ENCODE measurements at regions not wholly inside any gene's neighbourhood (a gene's known extent, or its start where the extent isn't known, plus 50 kb on each side); places are given as distances from the start of the nearest gene placed in this dataset.

DNA sequence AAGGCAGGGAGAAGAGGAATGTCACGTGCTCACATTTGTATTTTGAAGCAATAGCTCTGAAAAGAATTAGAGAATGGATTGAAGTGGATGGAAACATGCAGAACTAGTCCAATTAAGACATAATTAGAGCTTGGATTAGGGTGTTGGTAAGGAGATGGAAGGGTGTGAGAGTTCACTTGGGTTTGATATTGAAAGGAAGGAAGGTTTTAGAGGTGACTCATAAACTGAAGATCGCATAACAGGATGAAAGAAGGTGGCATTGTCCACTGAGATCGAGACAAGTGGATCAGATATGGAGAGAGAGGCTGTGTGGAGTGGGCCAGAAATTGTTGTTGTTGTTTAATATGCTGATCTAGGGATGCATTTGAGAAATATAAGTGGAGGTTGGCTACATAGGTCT is 244.0 kb upstream of the SMIM31 start:
- Histone ChIP-seq H3K23ac (ENCODE audit: insufficient read length) (no peak overlapping the region), H2BK15ac (ENCODE audit: low read length) (no peak overlapping the region), H2AK5ac (ENCODE audit: low read depth, low read length) (no peak overlapping the region), H3K27ac (ENCODE audit: low read depth, low read length) (no peak overlapping the region), H3K14ac (ENCODE audit: insufficient read length) (no peak overlapping the region), H2BK5ac (ENCODE audit: low read depth, low read length) (no peak overlapping the region), H2BK12ac (ENCODE audit: low read depth, low read length) (no peak overlapping the region), H3K18ac (ENCODE audit: extremely low read depth, low read length) (no peak overlapping the region), H3K4ac (replicated peaks; ENCODE audit: insufficient read length, low read depth, low read length) (no peak overlapping the region), H4K91ac (replicated peaks; ENCODE audit: insufficient read length, low read length) (no peak overlapping the region), H2BK20ac (ENCODE audit: low read length) (no peak overlapping the region), H2BK120ac (replicated peaks; ENCODE audit: low read depth, low read length) (no peak overlapping the region), H3K4me1 (replicated peaks in 1 of 4; ENCODE audit: control insufficient read depth in 3 of 4, insufficient read depth in 4 of 4, low read length in 3 of 4) (no peaks in the 10 kb centered on the region), H3K79me2 (ENCODE audit: control insufficient read depth in 1 of 2, insufficient read depth in 2 of 2, low read length in 2 of 2) (no peaks in the 10 kb centered on the region), H3K79me1 (ENCODE audit: low read depth, low read length) (no peaks in the 10 kb centered on the region), H4K8ac (ENCODE audit: extremely low read depth, insufficient read depth, low read length) (no peak overlapping the region), H3K23me2 (ENCODE audit: low read depth, low read length) (peaks cover 1% of the 10 kb centered on the region; the same call in 1 of the 2 replicates), H3K9ac (replicated peaks in 1 of 4; ENCODE audit: extremely low read depth in 1 of 4, low read depth in 3 of 4, low read length in 3 of 4) (no peak overlapping the region), H3K36me3 (ENCODE audit: control insufficient read depth in 2 of 4, insufficient read depth in 4 of 4, low read length in 3 of 4) (no peaks in the 10 kb centered on the region; a peak in 1 of 8 replicates), H3K4me3 (ENCODE audit: extremely low read depth in 1 of 4, insufficient read depth in 2 of 4, low read depth in 3 of 4, low read length in 4 of 4) (no peak overlapping the region), H4K20me1 (replicated peaks in 1 of 2; ENCODE audit: control insufficient read depth in 1 of 2, insufficient read depth in 2 of 2, low read length in 2 of 2) (no peaks in the 10 kb centered on the region), H4K5ac (ENCODE audit: insufficient read length, low read depth, low read length) (no peak overlapping the region), H2AFZ (ENCODE audit: low read length) (no peak overlapping the region), H3K4me2 (ENCODE audit: insufficient read depth in 1 of 2, low read depth in 2 of 2, low read length in 2 of 2) (no peak overlapping the region), H3K27me3 (replicated peaks in 1 of 4; ENCODE audit: control insufficient read depth in 3 of 4, extremely low read depth in 1 of 4, insufficient read depth in 3 of 4, low read length in 3 of 4) (peaks cover 0 to 1% (median 0%) of the 10 kb centered on the region in 4 experiments; a peak in 1 of 7 replicates), H3K9me3 (ENCODE audit: insufficient read depth in 2 of 2, low read depth in 1 of 2, low read length in 1 of 2) (no peaks in the 10 kb centered on the region), H3K56ac (replicated peaks; ENCODE audit: insufficient read length, low read depth, low read length) (peak overlapping the region; percentile 78)
- FAIRE-seq (no peak), DNase-seq (ENCODE audit: low read depth in 1 of 2, low spot score in 2 of 2) (no peak)
- POLR2A ChIA-PET (ENCODE audit: partially characterized antibody) = no interaction called here
- CTCF ChIA-PET (ENCODE audit: partially characterized antibody) = no interaction called here
- 62% methylated on average over 3 of the region's 3 CpGs; no CpG with 5 or more reads in 1 of the 2 experiments for WGBS, 2 experiments (ENCODE audit: extremely low coverage in 1 of 2, insufficient coverage in 1 of 2, insufficient read length in 1 of 2, insufficient replicate concordance in 2 of 2, low coverage in 1 of 2, low lambda C conversion rate in 2 of 2, missing lambda C conversion rate in 1 of 2)
- TF ChIP-seq, protein P1, sequence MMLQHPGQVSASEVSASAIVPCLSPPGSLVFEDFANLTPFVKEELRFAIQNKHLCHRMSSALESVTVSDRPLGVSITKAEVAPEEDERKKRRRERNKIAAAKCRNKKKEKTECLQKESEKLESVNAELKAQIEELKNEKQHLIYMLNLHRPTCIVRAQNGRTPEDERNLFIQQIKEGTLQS (IDR thresholded peaks at IDR 0.05; ENCODE audit: insufficient read depth, low read depth, low read length) = no peak

Data from H1 (cell line).